OCI-LY7 (cell line): ENCODE measurements at regions not wholly inside any gene's neighbourhood (a gene's known extent, or its start where the extent isn't known, plus 50 kb on each side); places are given as distances from the start of the nearest gene placed in this dataset.

Source experiments
- BruUV-seq: library from RNA; stranded (reverse); fragments of 400-500 nt; replicated peaks from 2 replicates; lab custom pipeline; 2021; lab: Mats Ljungman, UMichigan
- CTCF ChIA-PET: fragments of 300-600 bp; sonication (Branson Sonifier 250); formaldehyde crosslinking; loops from one replicate; lab custom pipeline; 2022; ENCODE audit warnings: antibody characterized with exemption; ENCODE audit not compliant: unreplicated experiment; lab: Charles Lee
- POLR2A ChIA-PET: fragments of 300-600 bp; sonication (Branson Sonifier 250); formaldehyde crosslinking; loops from one replicate; lab custom pipeline; 2022; ENCODE audit warnings: antibody characterized with exemption; lab: Charles Lee
- DNase-seq: peaks from one replicate; pipeline ENCODE4 v3.0.0-alpha.2; 2015; ENCODE audit warnings: low spot score
- H2AFZ ChIP-seq: fragments of 200-600 bp; sonication (generic), shearing (Covaris generic); 2 replicates; pipeline ENCODE4 v1.6.1; 2014; ENCODE audit warnings: mild to moderate bottlenecking, antibody characterized with exemption, low read length, moderate library complexity
- H3K27ac ChIP-seq: fragments of 200-600 bp; sonication (generic); 2 replicates; pipeline ENCODE4 v1.5.1; 2014; ENCODE audit warnings: mixed run types, low read depth, mild to moderate bottlenecking, moderate library complexity, low read length, inconsistent platforms; ENCODE audit not compliant: poor library complexity, severe bottlenecking
- H3K36me3 ChIP-seq: fragments of 200-600 bp; sonication (generic); 2 replicates; pipeline ENCODE4 v1.6.1; 2014; ENCODE audit warnings: mild to moderate bottlenecking, antibody characterized with exemption, low read length, moderate library complexity, mixed read lengths; ENCODE audit not compliant: insufficient read depth
- H3K4me1 ChIP-seq: fragments of 200-600 bp; sonication (generic); 2 replicates; pipeline ENCODE4 v1.5.1; 2014; ENCODE audit warnings: mild to moderate bottlenecking, low read length; ENCODE audit not compliant: insufficient read depth, poor library complexity, severe bottlenecking
- H3K4me2 ChIP-seq: fragments of 200-600 bp; sonication (generic); 2 replicates; pipeline ENCODE4 v1.6.1; 2014; ENCODE audit warnings: mild to moderate bottlenecking, low read length
- H3K4me3 ChIP-seq: fragments of 200-600 bp; sonication (generic); 2 replicates; pipeline ENCODE4 v1.5.1; 2014; ENCODE audit warnings: mild to moderate bottlenecking, low read depth, low read length; ENCODE audit not compliant: poor library complexity, severe bottlenecking
- H3K79me2 ChIP-seq: fragments of 200-600 bp; sonication (generic); 2 replicates; pipeline ENCODE4 v1.6.1; 2016; ENCODE audit warnings: low read depth, mild to moderate bottlenecking, low read length, moderate library complexity, mixed read lengths; ENCODE audit not compliant: insufficient read depth
- H3K9me2 ChIP-seq: fragments of 200-600 bp; sonication (generic); 2 replicates; pipeline ENCODE4 v1.6.1; 2016; ENCODE audit warnings: mild to moderate bottlenecking, low read length, mixed read lengths; ENCODE audit not compliant: insufficient read depth
- H3K9me3 ChIP-seq: fragments of 200-600 bp; sonication (generic); 2 replicates; pipeline ENCODE4 v1.6.1; 2014; ENCODE audit warnings: mild to moderate bottlenecking, mixed run types, low read length, mixed read lengths
- H4K20me1 ChIP-seq: fragments of 200-600 bp; sonication (generic); 2 replicates; pipeline ENCODE4 v1.6.1; 2014; ENCODE audit warnings: mild to moderate bottlenecking, antibody characterized with exemption, low read length, moderate library complexity, mixed read lengths; ENCODE audit not compliant: insufficient read depth
- EZH2phosphoT487 ChIP-seq: fragments of 200-600 bp; sonication (generic); IDR thresholded peaks from 2 replicates; pipeline ENCODE4 v1.6.1; 2018; ENCODE audit warnings: low read depth, borderline replicate concordance, mild to moderate bottlenecking, mixed run types, antibody characterized with exemption, low read length, moderate library complexity, mixed read lengths
- intact Hi-C: fragments of 100-400 bp; cut with micrococcal nuclease; formaldehyde crosslinking; loops from one replicate; pipeline ENCODE4 v1.10.0; 2022; ENCODE audit not compliant: unreplicated experiment
- TF ChIP-seq, protein P1 (sequence below): fragments of 200-600 bp; sonication (generic); conservative IDR thresholded peaks from 2 replicates; pipeline ENCODE4 v1.5.1; 2014; ENCODE audit warnings: mild to moderate bottlenecking, antibody characterized with exemption, low read length, moderate library complexity, mixed read lengths

DNA sequence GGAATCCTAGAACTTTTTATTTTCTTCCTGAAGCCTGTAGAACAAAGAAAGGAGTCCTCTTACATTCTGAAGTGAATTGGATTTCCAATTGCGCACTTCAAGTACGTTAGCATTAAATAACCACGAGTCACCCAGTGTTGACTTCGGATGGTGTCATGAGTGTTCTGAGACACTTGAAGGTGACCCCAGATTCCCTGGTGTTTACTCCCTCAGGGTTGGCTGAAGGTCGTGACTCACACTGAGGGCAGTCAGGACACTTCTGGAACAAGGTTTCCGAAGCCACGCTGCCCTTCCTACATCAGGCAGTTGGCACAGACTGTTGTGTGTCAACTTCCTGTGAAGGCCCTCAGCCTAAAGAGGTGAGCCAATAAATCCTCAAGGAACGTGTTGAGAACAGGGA is 186.6 kb upstream of the CELF2 start:
- no peak overlapping the region for H3K27ac ChIP-seq
- no TSS peak for BruUV-seq
- H4K20me1 ChIP-seq = no peaks in the 10 kb centered on the region
- DNase-seq = no peak
- ChIA-PET CTCF (no interaction called here), POLR2A (no interaction called here)
- TF ChIP-seq, protein P1, sequence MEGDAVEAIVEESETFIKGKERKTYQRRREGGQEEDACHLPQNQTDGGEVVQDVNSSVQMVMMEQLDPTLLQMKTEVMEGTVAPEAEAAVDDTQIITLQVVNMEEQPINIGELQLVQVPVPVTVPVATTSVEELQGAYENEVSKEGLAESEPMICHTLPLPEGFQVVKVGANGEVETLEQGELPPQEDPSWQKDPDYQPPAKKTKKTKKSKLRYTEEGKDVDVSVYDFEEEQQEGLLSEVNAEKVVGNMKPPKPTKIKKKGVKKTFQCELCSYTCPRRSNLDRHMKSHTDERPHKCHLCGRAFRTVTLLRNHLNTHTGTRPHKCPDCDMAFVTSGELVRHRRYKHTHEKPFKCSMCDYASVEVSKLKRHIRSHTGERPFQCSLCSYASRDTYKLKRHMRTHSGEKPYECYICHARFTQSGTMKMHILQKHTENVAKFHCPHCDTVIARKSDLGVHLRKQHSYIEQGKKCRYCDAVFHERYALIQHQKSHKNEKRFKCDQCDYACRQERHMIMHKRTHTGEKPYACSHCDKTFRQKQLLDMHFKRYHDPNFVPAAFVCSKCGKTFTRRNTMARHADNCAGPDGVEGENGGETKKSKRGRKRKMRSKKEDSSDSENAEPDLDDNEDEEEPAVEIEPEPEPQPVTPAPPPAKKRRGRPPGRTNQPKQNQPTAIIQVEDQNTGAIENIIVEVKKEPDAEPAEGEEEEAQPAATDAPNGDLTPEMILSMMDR = no peak
- TF ChIP-seq EZH2phosphoT487 = no peak
- no peak overlapping the region for H3K4me2 ChIP-seq
- no peaks in the 10 kb centered on the region for H3K79me2 ChIP-seq
- no peak overlapping the region for H2AFZ ChIP-seq
- no peaks in the 10 kb centered on the region for H3K9me3 ChIP-seq
- no peaks in the 10 kb centered on the region for H3K9me2 ChIP-seq
- H3K4me3 ChIP-seq = no peak overlapping the region
- H3K4me1 ChIP-seq = no peaks in the 10 kb centered on the region
- H3K36me3 ChIP-seq = no peaks in the 10 kb centered on the region
- intact Hi-C loops = no loop called here

GRCh38 chr10:10833955-10834354 is 183.7 kb upstream of the CELF2 start:
- POLR2A ChIA-PET = no interaction called here

DNA sequence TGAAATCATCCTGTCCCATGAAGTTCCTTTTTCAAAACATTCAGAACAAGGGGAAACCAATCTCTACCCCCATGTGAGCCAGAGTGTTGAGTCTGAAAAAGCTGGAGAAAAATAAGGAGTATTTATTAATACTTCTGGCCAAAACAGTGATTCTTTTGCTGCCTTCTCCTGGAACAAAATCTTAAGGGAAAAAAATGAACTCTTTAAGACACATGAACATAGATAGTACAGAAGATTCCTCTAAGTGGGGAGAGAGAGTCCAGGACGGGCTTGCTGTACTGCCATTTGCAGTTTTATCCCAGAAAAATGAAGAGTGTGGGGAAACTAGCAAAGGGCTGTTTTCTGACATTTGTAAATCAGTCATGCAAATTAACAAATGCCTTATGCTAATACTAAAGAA is 173.4 kb upstream of the CELF2 start:
- Histone ChIP-seq H2AFZ (no peak overlapping the region), H3K27ac (no peak overlapping the region), H3K4me3 (no peak overlapping the region), H4K20me1 (no peaks in the 10 kb centered on the region), H3K9me3 (no peaks in the 10 kb centered on the region), H3K4me1 (no peaks in the 10 kb centered on the region), H3K79me2 (no peaks in the 10 kb centered on the region), H3K9me2 (no peaks in the 10 kb centered on the region), H3K4me2 (no peak overlapping the region), H3K36me3 (no peaks in the 10 kb centered on the region)
- BruUV-seq = no TSS peak
- ChIA-PET POLR2A (no interaction called here), CTCF (no interaction called here)
- DNase-seq = no peak
- intact Hi-C loops = no loop called here
- TF ChIP-seq EZH2phosphoT487 = no peak
- TF ChIP-seq, protein P1 = no peak

More at GRCh38 chr10:10833955-10834354, 183.7 kb upstream of the CELF2 start:
- no peak for TF ChIP-seq EZH2phosphoT487
- TF ChIP-seq, protein P1 = no peak
- Histone ChIP-seq H3K79me2 (no peaks in the 10 kb centered on the region), H3K4me2 (no peak overlapping the region), H3K4me3 (no peak overlapping the region), H3K9me2 (no peaks in the 10 kb centered on the region), H4K20me1 (no peaks in the 10 kb centered on the region), H3K27ac (no peak overlapping the region), H2AFZ (no peak overlapping the region), H3K36me3 (no peaks in the 10 kb centered on the region), H3K4me1 (no peaks in the 10 kb centered on the region), H3K9me3 (no peaks in the 10 kb centered on the region)
- DNase-seq = no peak
- intact Hi-C loops = no loop called here
- BruUV-seq = no TSS peak
- CTCF ChIA-PET = no interaction called here
